ENCODE measurements at regions not wholly inside any gene's neighbourhood (a gene's known extent, or its start where the extent isn't known, plus 50 kb on each side); places are given as distances from the start of the nearest gene placed in this dataset.
A peak's percentile ranks its signal among the peaks of the same experiment; 100 is the strongest.

GRCh38 chr3:71978150-71978721 is 193.3 kb upstream of the PROK2 start:
- no peaks in the 10 kb centered on the region for H3K36me3 Mint-ChIP-seq
- H3K27ac Mint-ChIP-seq, result peak overlapping the region in 2 of 3 donors; percentile 9 to 51
- peaks cover 4 to 28% (median 18%) of the 10 kb centered on the region in 4 donors for H3K4me1 Mint-ChIP-seq
- Histone ChIP-seq H3K36me3 (ENCODE audit: control insufficient read depth, insufficient read depth, low read length) (no peaks in the 10 kb centered on the region), H3K4me1 (ENCODE audit: control insufficient read depth, insufficient read depth, low read length, poor library complexity, severe bottlenecking) (peaks cover 11% of the 10 kb centered on the region), H3K27me3 (ENCODE audit: control insufficient read depth, insufficient read depth, low read length) (no peaks in the 10 kb centered on the region), H3K9me3 (ENCODE audit: control insufficient read depth in 2 of 2, low read length in 2 of 2) (no peaks in the 10 kb centered on the region), H3K4me3 (ENCODE audit: low read depth, low read length) (peak overlapping the region; percentile 56), H3K27ac (ENCODE audit: insufficient read depth, low read length, poor library complexity, severe bottlenecking) (no peak overlapping the region)
- H3K4me3 Mint-ChIP-seq, result peak overlapping the region; percentile 5 to 49 (median 10)
- ATAC-seq (ENCODE audit: low read depth in 2 of 2) (no peak), DNase-seq (peak in 1 of 3 donors; percentile 70)
- H3K27me3 Mint-ChIP-seq, result no peaks in the 10 kb centered on the region
- no peaks in the 10 kb centered on the region for H3K9me3 Mint-ChIP-seq

- DNase-seq (no peak), ATAC-seq (ENCODE audit: low read depth in 2 of 2) (no peak)
- Mint-ChIP-seq H3K27me3 (no peaks in the 10 kb centered on the region), H3K9me3 (no peaks in the 10 kb centered on the region), H3K4me3 (peak overlapping the region in 2 of 4 donors; percentile 13 to 49), H3K27ac (no peak overlapping the region), H3K36me3 (no peaks in the 10 kb centered on the region), H3K4me1 (peaks cover 4 to 28% (median 18%) of the 10 kb centered on the region in 4 donors)
- Histone ChIP-seq H3K36me3 (ENCODE audit: control insufficient read depth, insufficient read depth, low read length) (no peaks in the 10 kb centered on the region), H3K27me3 (ENCODE audit: control insufficient read depth, insufficient read depth, low read length) (no peaks in the 10 kb centered on the region), H3K9me3 (ENCODE audit: control insufficient read depth in 2 of 2, low read length in 2 of 2) (no peaks in the 10 kb centered on the region), H3K4me1 (ENCODE audit: control insufficient read depth, insufficient read depth, low read length, poor library complexity, severe bottlenecking) (peaks cover 11% of the 10 kb centered on the region), H3K27ac (ENCODE audit: insufficient read depth, low read length, poor library complexity, severe bottlenecking) (no peak overlapping the region), H3K4me3 (ENCODE audit: low read depth, low read length) (no peak overlapping the region)
These were observed 192.6 kb upstream of the PROK2 start for GRCh38 chr3:71977525-71977924.

- no peak for DNase-seq
- ATAC-seq (ENCODE audit: low read depth in 2 of 2), result no peak
- no peaks in the 10 kb centered on the region for H3K36me3 ChIP-seq (ENCODE audit: control insufficient read depth, insufficient read depth, low read length)
- H3K27me3 ChIP-seq (ENCODE audit: control insufficient read depth, insufficient read depth, low read length), result no peaks in the 10 kb centered on the region
- H3K4me1 ChIP-seq (ENCODE audit: control insufficient read depth, insufficient read depth, low read length, poor library complexity, severe bottlenecking), result peaks cover 11% of the 10 kb centered on the region
- H3K4me3 Mint-ChIP-seq, result no peak overlapping the region
- no peaks in the 10 kb centered on the region for H3K9me3 Mint-ChIP-seq
- H3K4me3 ChIP-seq (ENCODE audit: low read depth, low read length), result no peak overlapping the region
- H3K27me3 Mint-ChIP-seq, result no peaks in the 10 kb centered on the region
- H3K9me3 ChIP-seq (ENCODE audit: control insufficient read depth in 2 of 2, low read length in 2 of 2), result no peaks in the 10 kb centered on the region
- no peak overlapping the region for H3K27ac ChIP-seq (ENCODE audit: insufficient read depth, low read length, poor library complexity, severe bottlenecking)
- peaks cover 4 to 22% (median 16%) of the 10 kb centered on the region in 4 donors for H3K4me1 Mint-ChIP-seq
- no peaks in the 10 kb centered on the region for H3K36me3 Mint-ChIP-seq
- no peak overlapping the region for H3K27ac Mint-ChIP-seq
These were observed 190.6 kb upstream of the PROK2 start for GRCh38 chr3:71975573-71975972.

GRCh38 chr3:71974786-71975185 is 189.8 kb upstream of the PROK2 start:
- Mint-ChIP-seq H3K27ac (no peak overlapping the region), H3K4me1 (peaks cover 4 to 20% (median 14%) of the 10 kb centered on the region in 4 donors), H3K9me3 (no peaks in the 10 kb centered on the region), H3K27me3 (no peaks in the 10 kb centered on the region), H3K4me3 (no peak overlapping the region), H3K36me3 (no peaks in the 10 kb centered on the region)
- Histone ChIP-seq H3K27ac (ENCODE audit: insufficient read depth, low read length, poor library complexity, severe bottlenecking) (no peak overlapping the region), H3K36me3 (ENCODE audit: control insufficient read depth, insufficient read depth, low read length) (no peaks in the 10 kb centered on the region), H3K4me3 (ENCODE audit: low read depth, low read length) (no peak overlapping the region), H3K9me3 (ENCODE audit: control insufficient read depth in 2 of 2, low read length in 2 of 2) (no peaks in the 10 kb centered on the region), H3K27me3 (ENCODE audit: control insufficient read depth, insufficient read depth, low read length) (no peaks in the 10 kb centered on the region), H3K4me1 (ENCODE audit: control insufficient read depth, insufficient read depth, low read length, poor library complexity, severe bottlenecking) (peaks cover 11% of the 10 kb centered on the region)
- no peak for DNase-seq
- ATAC-seq (ENCODE audit: low read depth in 2 of 2), result no peak

- Histone ChIP-seq H3K27me3 (ENCODE audit: control insufficient read depth, insufficient read depth, low read length) (no peaks in the 10 kb centered on the region), H3K4me3 (ENCODE audit: low read depth, low read length) (no peak overlapping the region), H3K27ac (ENCODE audit: insufficient read depth, low read length, poor library complexity, severe bottlenecking) (no peak overlapping the region), H3K4me1 (ENCODE audit: control insufficient read depth, insufficient read depth, low read length, poor library complexity, severe bottlenecking) (peaks cover 8% of the 10 kb centered on the region), H3K36me3 (ENCODE audit: control insufficient read depth, insufficient read depth, low read length) (no peaks in the 10 kb centered on the region), H3K9me3 (ENCODE audit: control insufficient read depth in 2 of 2, low read length in 2 of 2) (no peaks in the 10 kb centered on the region)
- Mint-ChIP-seq H3K9me3 (no peaks in the 10 kb centered on the region), H3K4me3 (no peak overlapping the region), H3K27me3 (no peaks in the 10 kb centered on the region), H3K27ac (no peak overlapping the region), H3K36me3 (no peaks in the 10 kb centered on the region), H3K4me1 (peaks cover 4 to 9% (median 7%) of the 10 kb centered on the region in 4 donors)
- no peak for ATAC-seq (ENCODE audit: low read depth in 2 of 2)
- no peak for DNase-seq
These were observed 188.5 kb upstream of the PROK2 start for GRCh38 chr3:71973274-71974030.

GRCh38 chr3:71972031-71972430 is 187.1 kb upstream of the PROK2 start:
- Histone ChIP-seq H3K27me3 (ENCODE audit: control insufficient read depth, insufficient read depth, low read length) (no peaks in the 10 kb centered on the region), H3K4me3 (ENCODE audit: low read depth, low read length) (no peak overlapping the region), H3K9me3 (ENCODE audit: control insufficient read depth in 2 of 2, low read length in 2 of 2) (no peaks in the 10 kb centered on the region), H3K4me1 (ENCODE audit: control insufficient read depth, insufficient read depth, low read length, poor library complexity, severe bottlenecking) (no peaks in the 10 kb centered on the region), H3K27ac (ENCODE audit: insufficient read depth, low read length, poor library complexity, severe bottlenecking) (no peak overlapping the region), H3K36me3 (ENCODE audit: control insufficient read depth, insufficient read depth, low read length) (no peaks in the 10 kb centered on the region)
- Mint-ChIP-seq H3K4me3 (no peak overlapping the region), H3K36me3 (no peaks in the 10 kb centered on the region), H3K27ac (no peak overlapping the region), H3K4me1 (peaks cover 0 to 2% (median 0%) of the 10 kb centered on the region in 4 donors), H3K27me3 (peaks cover 5% of the 10 kb centered on the region), H3K9me3 (no peaks in the 10 kb centered on the region)
- ATAC-seq (ENCODE audit: low read depth in 2 of 2) (no peak), DNase-seq (no peak)

GRCh38 chr3:71968544-71968943 is 183.6 kb upstream of the PROK2 start:
- DNase-seq (no peak), ATAC-seq (ENCODE audit: low read depth in 2 of 2) (no peak)
- Histone ChIP-seq H3K9me3 (ENCODE audit: control insufficient read depth in 2 of 2, low read length in 2 of 2) (no peaks in the 10 kb centered on the region), H3K27me3 (ENCODE audit: control insufficient read depth, insufficient read depth, low read length) (no peaks in the 10 kb centered on the region), H3K4me1 (ENCODE audit: control insufficient read depth, insufficient read depth, low read length, poor library complexity, severe bottlenecking) (no peaks in the 10 kb centered on the region), H3K27ac (ENCODE audit: insufficient read depth, low read length, poor library complexity, severe bottlenecking) (no peak overlapping the region), H3K36me3 (ENCODE audit: control insufficient read depth, insufficient read depth, low read length) (no peaks in the 10 kb centered on the region), H3K4me3 (ENCODE audit: low read depth, low read length) (no peak overlapping the region)
- no peak overlapping the region for H3K4me3 Mint-ChIP-seq
- no peak overlapping the region for H3K27ac Mint-ChIP-seq
- peaks cover 0 to 2% (median 0%) of the 10 kb centered on the region in 7 donors for H3K9me3 Mint-ChIP-seq
- no peaks in the 10 kb centered on the region for H3K4me1 Mint-ChIP-seq
- H3K27me3 Mint-ChIP-seq, result peaks cover 25% of the 10 kb centered on the region
- no peaks in the 10 kb centered on the region for H3K36me3 Mint-ChIP-seq

GRCh38 chr3:71966185-71966584 is 181.2 kb upstream of the PROK2 start:
- no peaks in the 10 kb centered on the region for H3K9me3 ChIP-seq (ENCODE audit: control insufficient read depth in 2 of 2, low read length in 2 of 2)
- Mint-ChIP-seq H3K4me3 (no peak overlapping the region), H3K36me3 (no peaks in the 10 kb centered on the region), H3K27ac (no peak overlapping the region), H3K4me1 (no peaks in the 10 kb centered on the region), H3K9me3 (peaks cover 0 to 2% (median 0%) of the 10 kb centered on the region in 7 donors), H3K27me3 (peaks cover 39% of the 10 kb centered on the region)
- H3K36me3 ChIP-seq (ENCODE audit: control insufficient read depth, insufficient read depth, low read length), result no peaks in the 10 kb centered on the region
- no peaks in the 10 kb centered on the region for H3K27me3 ChIP-seq (ENCODE audit: control insufficient read depth, insufficient read depth, low read length)
- DNase-seq (no peak), ATAC-seq (ENCODE audit: low read depth in 2 of 2) (no peak)
- H3K4me3 ChIP-seq (ENCODE audit: low read depth, low read length), result no peak overlapping the region
- H3K4me1 ChIP-seq (ENCODE audit: control insufficient read depth, insufficient read depth, low read length, poor library complexity, severe bottlenecking), result no peaks in the 10 kb centered on the region
- no peak overlapping the region for H3K27ac ChIP-seq (ENCODE audit: insufficient read depth, low read length, poor library complexity, severe bottlenecking)
